ENCODE measurements at regions not wholly inside any gene's neighbourhood (a gene's known extent, or its start where the extent isn't known, plus 50 kb on each side); places are given as distances from the start of the nearest gene placed in this dataset.

GRCh38 chr2:215793747-215794595, 219.4 kb downstream of the MREG start (continued):
- TF ChIP-seq ZBED4 (CRISPR knock-in tag; IDR thresholded peaks at IDR 0.05; ENCODE audit: borderline replicate concordance), result no peak
- no peak for TF ChIP-seq PLSCR1 (CRISPR knock-in tag; IDR thresholded peaks at IDR 0.05; ENCODE audit: borderline replicate concordance)
- TF ChIP-seq RBAK (CRISPR knock-in tag; IDR thresholded peaks at IDR 0.05), result peak; percentile 31; the same call in 1 of the 2 replicates
- TF ChIP-seq SYNCRIP (IDR thresholded peaks at IDR 0.05; ENCODE audit: insufficient read depth, low read depth, low read length), result no peak
- peak; percentile 92 for TF ChIP-seq TEAD3 (CRISPR knock-in tag; optimal IDR thresholded peaks at IDR 0.05; ENCODE audit: borderline replicate concordance)
- peak; percentile 67; the same call in 1 of the 2 replicates for TF ChIP-seq SALL1 (CRISPR knock-in tag; IDR thresholded peaks at IDR 0.05)
- TF ChIP-seq ZMYM2 (CRISPR knock-in tag; IDR thresholded peaks at IDR 0.05), result peak; percentile 61; the same call in 1 of the 2 replicates
- peak; percentile 88 for TF ChIP-seq SAP130 (CRISPR knock-in tag; IDR thresholded peaks at IDR 0.05; ENCODE audit: low read depth)
- TF ChIP-seq AGO2 (optimal IDR thresholded peaks at IDR 0.05; ENCODE audit: low read depth, low read length), result no peak
- TF ChIP-seq STAT6 (CRISPR knock-in tag; IDR thresholded peaks at IDR 0.05; ENCODE audit: borderline replicate concordance), result peak; percentile 96; the same call in 1 of the 2 replicates
- TF ChIP-seq ELF4 (CRISPR knock-in tag; IDR thresholded peaks at IDR 0.05; ENCODE audit: borderline replicate concordance), result peak; percentile 83; the same call in 1 of the 2 replicates
- TF ChIP-seq GPN1 (CRISPR knock-in tag; IDR thresholded peaks at IDR 0.05; ENCODE audit: borderline replicate concordance), result no peak
- TF ChIP-seq MATR3 (CRISPR knock-in tag; IDR thresholded peaks at IDR 0.05), result no peak
- no peak for TF ChIP-seq NR0B2 (CRISPR knock-in tag; IDR thresholded peaks at IDR 0.05)
- no peak for TF ChIP-seq CERS6 (CRISPR knock-in tag; IDR thresholded peaks at IDR 0.05)
- no peak for TF ChIP-seq RBM39 (IDR thresholded peaks at IDR 0.05; ENCODE audit: low read depth, low read length, poor library complexity, severe bottlenecking)
- TF ChIP-seq RFX3 (CRISPR knock-in tag; IDR thresholded peaks at IDR 0.05), result 0 out of 2 replicates have a peak, but pooled peaks have one; percentile 11
- TF ChIP-seq SIX4 (CRISPR knock-in tag; IDR thresholded peaks at IDR 0.05), result peak; percentile 86; the same call in 1 of the 2 replicates
- TF ChIP-seq JUN (CRISPR knock-in tag; IDR thresholded peaks at IDR 0.05), result peak; percentile 91
- peak; percentile 97 for TF ChIP-seq ZNF614 (CRISPR knock-in tag; IDR thresholded peaks at IDR 0.05; ENCODE audit: borderline replicate concordance)

Data from HepG2 (cell line).